Mesenteric fat pad (tissue), 1 donor: ENCODE measurements at regions not wholly inside any gene's neighbourhood (a gene's known extent, or its start where the extent isn't known, plus 50 kb on each side); places are given as distances from the start of the nearest gene placed in this dataset.

ENCODE experiments used
- DNase-seq: peaks from one replicate; pipeline ENCODE4 v3.0.0-alpha.2; 2020; ENCODE audit warnings: low spot score
- donor health status: DM: yes; HTN: yes; CAD: no.

DNA sequence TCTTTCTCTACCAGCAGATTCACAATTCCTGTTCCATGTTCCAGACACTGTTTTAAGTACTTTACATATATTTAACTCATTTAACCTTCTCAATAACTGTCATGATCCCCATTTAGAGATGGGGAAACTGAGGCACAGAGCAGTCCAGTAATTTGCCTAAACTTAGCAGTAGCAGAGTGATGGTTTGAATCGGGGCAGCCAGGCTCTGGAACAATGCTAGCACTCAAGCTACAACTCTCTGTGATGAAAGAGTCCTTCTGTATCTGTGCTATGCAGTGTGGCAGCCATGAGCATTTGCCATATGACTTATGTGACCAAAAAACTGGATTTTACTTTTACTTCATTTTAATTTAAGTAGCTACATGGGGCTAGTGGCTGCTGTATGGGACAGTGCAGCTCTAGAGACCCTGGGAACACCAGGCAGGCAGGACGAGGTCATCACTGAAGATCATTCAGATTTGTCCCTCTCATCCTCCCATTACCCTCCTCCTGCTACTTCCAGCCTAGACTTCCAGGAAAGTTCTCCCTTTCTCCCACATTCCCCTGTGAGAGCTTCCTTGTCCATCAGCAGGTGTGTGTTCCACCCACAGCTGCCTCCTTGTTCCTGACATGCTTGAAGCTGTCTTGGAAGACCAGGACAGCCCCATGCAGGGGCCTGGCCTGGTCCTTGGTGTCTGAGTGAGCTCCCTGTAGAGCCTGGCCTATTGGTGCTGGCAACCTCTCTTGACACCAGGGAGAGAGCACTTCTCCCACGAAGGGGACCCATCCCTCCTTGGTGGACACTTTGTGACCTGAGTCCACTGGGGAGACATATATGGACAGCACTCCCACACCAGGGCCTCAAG is 157.0 kb downstream of the MRPL14 start:
- peak; percentile 84 for DNase-seq

GRCh38 chr6:43969158-43969981 is 157.9 kb downstream of the MRPL14 start:
- DNase-seq, result peak; percentile 53

DNA sequence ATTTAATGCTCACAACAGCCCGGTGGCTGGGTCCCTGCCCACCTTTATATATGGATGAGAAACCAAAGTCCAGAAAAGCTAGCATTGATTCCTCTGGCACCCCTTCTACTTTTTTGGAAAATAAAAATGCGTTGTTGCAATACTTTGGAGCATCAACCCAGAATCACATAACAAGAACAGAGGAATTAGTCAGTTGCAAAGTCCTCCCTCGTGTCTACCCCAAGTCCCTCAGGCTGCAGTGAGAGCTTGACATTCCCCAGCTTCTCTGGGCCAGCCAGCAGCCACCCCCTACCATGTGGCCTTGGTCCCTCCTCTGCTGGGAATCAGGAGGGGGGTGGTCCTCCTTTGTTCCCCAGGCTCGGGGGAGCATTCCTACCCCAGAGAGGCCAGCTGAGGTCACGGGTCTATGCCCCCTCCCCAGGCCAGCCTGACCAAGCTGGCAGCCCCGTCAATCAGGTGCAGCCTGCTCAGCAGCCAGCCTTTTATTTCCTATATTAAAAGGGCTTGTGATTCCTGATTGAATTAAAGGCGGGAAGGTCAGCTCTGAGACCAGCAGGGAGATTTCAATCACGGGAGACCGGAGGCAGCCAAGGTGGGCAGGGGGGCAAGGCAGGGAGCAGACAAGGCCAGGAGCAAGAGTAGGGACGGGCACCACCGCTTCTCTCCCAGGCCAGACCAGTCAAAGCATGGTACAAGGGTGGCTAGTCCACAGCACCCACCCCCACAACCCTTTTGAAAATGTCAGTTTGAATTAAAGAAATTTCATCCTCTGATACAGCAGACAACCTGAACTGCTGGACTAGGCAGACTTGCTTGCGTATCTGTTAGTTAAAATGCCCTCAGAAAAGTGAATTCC is 158.9 kb downstream of the MRPL14 start:
- peak; percentile 49 for DNase-seq

- peak; percentile 26 for DNase-seq
Measured at GRCh38 chr6:43967719-43968091, 159.5 kb downstream of the MRPL14 start.

DNA sequence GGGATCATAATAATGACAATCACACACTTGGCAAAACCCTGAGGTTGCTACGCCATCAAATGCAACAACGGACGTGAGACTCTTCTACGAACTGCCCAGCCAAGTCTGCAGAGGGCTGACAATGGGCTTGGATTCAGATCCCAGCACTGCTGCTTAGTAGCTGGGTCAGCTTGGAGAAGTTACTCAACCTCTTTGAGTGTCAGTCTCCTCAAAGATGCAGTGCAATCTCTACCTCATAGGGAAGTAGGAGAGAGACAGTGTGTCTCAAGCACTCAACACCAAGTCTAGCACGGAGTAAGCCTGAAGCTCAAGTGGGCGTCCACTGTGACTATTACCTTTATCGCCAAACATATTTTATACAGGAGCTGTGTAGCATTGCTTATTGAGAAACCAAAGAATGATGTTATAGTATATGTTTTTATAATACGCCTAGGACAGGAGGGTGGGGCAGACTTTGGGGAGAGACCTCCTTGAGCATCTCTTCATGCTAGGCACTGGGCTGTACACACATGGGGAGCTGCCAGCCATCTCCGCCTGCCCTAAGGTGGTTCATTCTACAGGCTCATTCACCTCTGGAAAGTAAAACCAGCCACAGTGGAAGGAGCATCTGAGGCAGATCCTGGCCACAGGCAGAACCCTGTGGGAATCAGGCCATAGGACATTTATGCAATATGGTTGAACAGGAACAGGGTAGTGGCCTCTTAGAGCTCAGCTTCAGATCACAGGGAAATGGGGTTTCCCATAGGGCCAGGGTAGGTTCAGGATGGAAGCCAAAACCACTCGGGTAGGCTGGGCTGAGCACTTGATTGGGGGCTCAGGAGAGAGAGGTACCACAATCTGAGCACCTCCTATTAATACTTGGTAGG is 160.2 kb downstream of the MRPL14 start:
- DNase-seq, result peak; percentile 43

- no peak for DNase-seq
Measured at GRCh38 chr6:43966374-43966658, 160.9 kb downstream of the MRPL14 start.

- DNase-seq, result no peak
Measured at GRCh38 chr6:43965628-43966373, 161.5 kb downstream of the MRPL14 start.

GRCh38 chr6:43964659-43965570 is 162.3 kb downstream of the MRPL14 start:
- DNase-seq, result peak; percentile 64

GRCh38 chr6:43963877-43964658 is 163.2 kb downstream of the MRPL14 start:
- peak; percentile 24 for DNase-seq

DNA sequence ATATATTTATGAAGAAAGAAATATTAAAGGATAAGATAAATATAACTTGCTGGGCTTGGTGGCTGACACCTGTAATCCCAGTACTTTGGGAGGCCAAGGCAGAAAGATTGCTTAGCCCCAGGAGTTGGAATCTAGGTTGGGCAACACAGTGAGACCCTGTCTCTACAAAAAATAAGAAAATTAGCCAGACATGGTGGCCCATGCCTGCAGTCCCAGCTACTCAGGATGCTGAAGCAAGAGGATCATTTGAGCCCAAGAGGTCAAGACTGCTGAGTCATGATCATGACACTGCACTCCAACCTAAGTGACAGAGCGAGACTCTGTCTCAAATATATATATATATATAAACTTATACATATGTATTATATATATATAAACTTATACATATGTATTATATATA is 164.0 kb downstream of the MRPL14 start:
- no peak for DNase-seq

DNA sequence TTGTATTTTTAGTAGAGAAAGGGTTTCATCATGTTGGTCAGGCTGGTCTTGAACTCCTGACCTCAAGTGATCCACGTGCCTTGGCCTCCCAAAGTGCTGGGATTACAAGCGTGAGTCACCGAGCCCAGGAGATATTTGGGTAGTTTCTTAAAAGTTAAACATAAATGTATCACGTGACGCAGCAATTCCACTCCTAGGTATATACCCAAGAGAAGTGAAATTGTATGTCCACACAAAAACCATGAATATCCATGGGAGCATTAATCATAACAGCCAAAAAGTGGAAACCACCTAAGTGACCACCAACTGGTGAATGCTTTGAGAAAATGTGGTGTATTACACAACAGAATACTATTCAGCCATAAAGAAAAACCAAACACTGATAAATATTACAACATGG is 164.8 kb downstream of the MRPL14 start:
- peak; percentile 11 for DNase-seq

DNA sequence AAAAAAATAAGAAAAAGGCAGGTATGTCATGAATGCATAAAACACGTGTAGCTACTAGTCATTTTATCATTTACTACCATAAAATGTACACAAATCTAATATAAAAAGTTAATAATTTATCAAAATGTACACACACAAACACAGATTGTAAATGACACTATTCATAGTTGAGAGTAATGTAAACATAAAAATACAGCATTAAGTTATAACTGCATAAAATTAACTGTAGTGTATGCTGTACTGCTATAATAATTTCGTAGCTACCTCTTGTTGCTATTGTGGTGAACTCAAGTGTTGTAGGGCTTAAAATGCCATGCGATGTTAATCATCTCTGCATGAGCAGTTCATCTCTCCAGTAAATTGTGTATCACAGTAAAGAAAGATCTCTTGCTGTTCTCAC is 170.0 kb downstream of the MRPL14 start:
- no peak for DNase-seq

GRCh38 chr6:43956478-43956877 is 170.8 kb downstream of the MRPL14 start:
- DNase-seq, result no peak

DNA sequence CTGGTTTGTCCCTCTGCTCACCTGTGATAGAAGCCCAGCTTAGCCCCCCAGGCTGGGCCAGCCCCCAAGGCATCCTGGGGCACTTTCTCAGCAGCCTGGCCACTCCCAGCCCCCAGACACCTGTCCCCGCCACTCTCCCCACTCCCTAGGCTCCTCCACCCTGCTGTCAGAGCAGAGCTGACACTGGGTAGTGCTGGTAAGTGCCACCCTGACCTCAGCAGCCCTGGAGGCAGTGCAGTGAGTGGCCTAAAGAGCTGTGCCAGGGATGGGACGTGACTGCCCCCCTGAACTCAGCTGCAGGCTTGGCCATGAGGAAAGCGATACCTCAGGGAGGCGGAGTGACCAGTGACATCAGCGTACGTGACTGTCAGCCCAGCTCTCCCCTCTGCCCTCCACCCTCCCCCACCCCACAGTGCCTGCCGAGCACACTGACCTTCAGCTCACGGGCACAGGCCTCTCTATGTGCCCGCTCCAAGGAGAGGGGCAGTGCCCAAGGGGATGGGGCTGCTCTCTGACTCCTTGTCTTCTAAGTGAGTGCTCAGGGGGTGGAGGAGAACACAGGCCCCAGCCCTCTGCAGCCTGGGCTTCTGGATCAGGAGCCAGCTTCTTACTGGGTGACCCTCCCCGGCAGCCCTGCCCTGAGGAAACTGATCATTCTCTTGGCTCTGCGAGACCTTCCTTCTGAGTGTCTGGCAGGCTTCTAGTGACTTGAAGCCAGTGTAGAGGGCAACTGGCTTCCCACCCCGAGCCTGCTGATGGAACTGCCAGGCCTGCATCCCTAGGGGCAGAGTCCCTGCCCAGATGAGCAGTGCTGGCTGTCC is 172.7 kb downstream of the MRPL14 start:
- peak; percentile 55 for DNase-seq

DNA sequence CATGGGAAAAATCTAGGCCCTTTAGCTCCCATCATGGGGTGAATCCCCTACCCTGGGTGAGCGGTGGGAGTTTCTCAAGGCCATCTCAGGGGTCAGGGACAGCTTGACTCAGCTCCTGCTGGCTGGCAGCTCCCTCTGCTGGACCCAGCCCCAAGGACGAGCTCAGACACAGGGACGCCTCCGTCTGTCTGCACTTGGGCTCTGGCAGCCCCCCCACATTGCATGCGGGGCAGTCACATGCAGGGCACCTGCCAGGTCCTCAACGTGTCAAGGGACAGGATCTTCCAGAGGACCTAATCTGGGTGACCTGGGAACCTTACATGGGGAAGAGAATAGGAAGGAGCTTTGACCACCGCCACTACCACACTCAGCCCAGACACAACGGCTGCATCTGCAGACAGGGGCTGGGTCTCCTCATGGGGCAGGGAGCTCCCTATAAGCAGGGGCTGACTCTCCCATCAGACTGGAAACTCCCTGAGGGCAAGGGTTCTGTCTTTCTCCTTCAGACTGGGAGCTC is 173.4 kb downstream of the MRPL14 start:
- DNase-seq, result peak; percentile 82

GRCh38 chr6:43953256-43953655 is 174.0 kb downstream of the MRPL14 start:
- peak; percentile 43 for DNase-seq

GRCh38 chr6:43952746-43953145 is 174.5 kb downstream of the MRPL14 start:
- DNase-seq, result peak; percentile 24
